ENCODE measurements at regions not wholly inside any gene's neighbourhood (a gene's known extent, or its start where the extent isn't known, plus 50 kb on each side); places are given as distances from the start of the nearest gene placed in this dataset.

DNA sequence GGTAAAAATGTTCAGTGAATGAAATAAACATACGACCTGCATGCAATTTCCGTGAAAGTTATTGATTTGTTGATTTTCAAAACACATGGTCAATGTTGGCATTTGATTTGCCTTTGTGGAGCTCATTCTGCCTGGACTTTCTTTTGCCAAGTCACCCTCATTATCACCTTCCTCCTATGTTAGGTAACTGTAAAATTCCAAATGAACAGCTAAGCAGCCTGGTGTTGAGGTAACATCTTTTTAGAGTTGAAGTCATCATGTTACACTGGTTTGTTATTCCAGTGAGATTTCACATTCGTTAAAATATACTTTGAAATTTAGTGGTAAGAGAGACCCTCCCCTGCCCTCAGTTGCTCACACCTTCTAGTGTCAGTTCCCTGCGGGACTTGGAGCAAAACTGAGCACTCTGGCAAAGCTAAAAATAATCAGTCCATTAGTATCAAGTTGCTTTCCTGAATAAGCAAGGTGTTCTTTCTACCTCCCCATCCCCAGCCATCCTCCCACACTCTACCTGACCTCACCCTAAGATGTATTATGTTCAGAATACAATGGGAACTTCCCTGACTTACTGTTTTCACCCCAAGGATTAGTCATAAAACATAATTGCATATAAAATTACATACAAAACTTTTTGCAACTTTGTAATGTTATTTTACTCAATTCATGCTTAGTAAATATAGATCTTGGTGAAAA is 283.3 kb upstream of the SEMA3A start:
- no peak for DNase-seq (ENCODE audit: extremely low spot score)
- CTCF ChIA-PET = interaction anchor here (0.7 kb wide), 2 partner anchors 291 to 542 kb away, joined by 4 to 6 read pairs; no protein-coding TSS in a partner anchor
- TF ChIP-seq FOXM1 (IDR thresholded peaks at IDR 0.05; ENCODE audit: borderline replicate concordance) (no peak), HDGF (IDR thresholded peaks at IDR 0.05; ENCODE audit: borderline replicate concordance) (no peak)

DNA sequence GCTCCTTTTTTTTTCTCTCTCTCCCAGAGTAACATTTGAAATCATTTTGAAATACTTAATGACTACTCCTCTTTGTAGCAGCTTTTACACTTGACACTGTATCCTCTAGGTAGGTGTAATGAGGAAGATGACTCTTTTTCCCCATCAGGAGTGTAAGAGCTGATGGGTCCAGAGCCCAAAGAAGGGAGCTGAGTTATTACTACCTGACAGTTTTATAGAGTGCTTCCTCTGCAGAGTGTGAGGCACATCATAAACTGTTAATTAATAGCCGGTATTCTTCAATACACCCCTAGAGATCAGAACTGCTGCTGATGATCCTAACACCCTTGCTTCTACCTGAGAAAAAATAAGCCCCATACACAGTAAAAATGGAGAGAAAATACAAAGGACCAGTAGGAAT is 279.8 kb upstream of the SEMA3A start:
- DNase-seq (ENCODE audit: extremely low spot score) = no peak
- TF ChIP-seq SUZ12 (IDR thresholded peaks at IDR 0.05) = no peak
- no peak for TF ChIP-seq CTBP1 (IDR thresholded peaks at IDR 0.05; ENCODE audit: borderline replicate concordance)
- TF ChIP-seq BHLHE40 (IDR thresholded peaks at IDR 0.05; ENCODE audit: borderline replicate concordance) = no peak
- no peak for TF ChIP-seq SP1 (IDR thresholded peaks at IDR 0.05)
- no peak for TF ChIP-seq FOXM1 (IDR thresholded peaks at IDR 0.05; ENCODE audit: borderline replicate concordance)
- no peak for TF ChIP-seq FOXA1 (IDR thresholded peaks at IDR 0.05)
- no peak for TF ChIP-seq NFRKB (IDR thresholded peaks at IDR 0.05)
- TF ChIP-seq ZNF384 (IDR thresholded peaks at IDR 0.05) = no peak
- no peak for TF ChIP-seq FOXK2 (IDR thresholded peaks at IDR 0.05)
- TF ChIP-seq LEF1 (IDR thresholded peaks at IDR 0.05; ENCODE audit: borderline replicate concordance) = no peak
- TF ChIP-seq PKNOX1 (IDR thresholded peaks at IDR 0.05) = no peak
- no peak for TF ChIP-seq L3MBTL2 (conservative IDR thresholded peaks at IDR 0.05)
- TF ChIP-seq HDGF (IDR thresholded peaks at IDR 0.05; ENCODE audit: borderline replicate concordance) = no peak
- TF ChIP-seq ELF4 (IDR thresholded peaks at IDR 0.05) = no peak
- TF ChIP-seq TARDBP (IDR thresholded peaks at IDR 0.05) = no peak
- TF ChIP-seq ARNT (IDR thresholded peaks at IDR 0.05) = no peak
- ChIA-PET CTCF (no interaction called here), POLR2A (no interaction called here)

More for the DNA sequence above, 283.3 kb upstream of the SEMA3A start:
- POLR2A ChIA-PET = no interaction called here

DNA sequence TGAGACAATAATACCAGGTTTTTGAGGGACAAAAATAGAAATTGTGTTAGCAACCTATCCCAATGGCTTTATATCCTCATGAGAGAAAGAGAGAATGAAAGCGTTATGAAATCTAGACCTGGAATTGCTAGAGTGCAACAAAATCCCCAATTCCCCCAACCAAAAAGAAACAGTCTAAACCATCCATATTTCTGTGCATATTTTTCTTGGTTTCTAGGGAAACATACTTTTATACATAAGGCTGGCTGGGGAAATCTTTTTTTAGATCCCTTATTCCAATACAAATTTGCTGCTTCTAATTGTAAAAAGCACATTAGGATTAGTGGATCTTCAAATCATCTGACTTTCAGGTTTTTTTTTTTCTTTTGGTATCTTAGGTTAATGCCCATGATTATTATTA is 277.0 kb upstream of the SEMA3A start:
- no peak for DNase-seq (ENCODE audit: extremely low spot score)
- ChIA-PET CTCF (no interaction called here), POLR2A (no interaction called here)
- TF ChIP-seq L3MBTL2 (conservative IDR thresholded peaks at IDR 0.05) (no peak), FOXM1 (IDR thresholded peaks at IDR 0.05; ENCODE audit: borderline replicate concordance) (no peak), SP1 (IDR thresholded peaks at IDR 0.05) (no peak), CTBP1 (IDR thresholded peaks at IDR 0.05; ENCODE audit: borderline replicate concordance) (no peak), HDGF (IDR thresholded peaks at IDR 0.05; ENCODE audit: borderline replicate concordance) (no peak), ELF4 (IDR thresholded peaks at IDR 0.05) (no peak), ZNF384 (IDR thresholded peaks at IDR 0.05) (no peak), NFRKB (IDR thresholded peaks at IDR 0.05) (no peak), TARDBP (IDR thresholded peaks at IDR 0.05) (no peak), SUZ12 (IDR thresholded peaks at IDR 0.05) (no peak), FOXA1 (IDR thresholded peaks at IDR 0.05) (no peak), BHLHE40 (IDR thresholded peaks at IDR 0.05; ENCODE audit: borderline replicate concordance) (no peak), FOXK2 (IDR thresholded peaks at IDR 0.05) (no peak), PKNOX1 (IDR thresholded peaks at IDR 0.05) (no peak), LEF1 (IDR thresholded peaks at IDR 0.05; ENCODE audit: borderline replicate concordance) (no peak), ARNT (IDR thresholded peaks at IDR 0.05) (no peak)

GRCh38 chr7:84469034-84469433 is 274.4 kb upstream of the SEMA3A start:
- POLR2A ChIA-PET = no interaction called here

GRCh38 chr7:84462259-84462658 is 267.7 kb upstream of the SEMA3A start:
- CTCF ChIA-PET = no interaction called here
- POLR2A ChIA-PET = no interaction called here
- TF ChIP-seq CTBP1 (IDR thresholded peaks at IDR 0.05; ENCODE audit: borderline replicate concordance) (no peak), SP1 (IDR thresholded peaks at IDR 0.05) (no peak), HDGF (IDR thresholded peaks at IDR 0.05; ENCODE audit: borderline replicate concordance) (no peak), BHLHE40 (IDR thresholded peaks at IDR 0.05; ENCODE audit: borderline replicate concordance) (no peak), L3MBTL2 (conservative IDR thresholded peaks at IDR 0.05) (no peak), PKNOX1 (IDR thresholded peaks at IDR 0.05) (no peak), SUZ12 (IDR thresholded peaks at IDR 0.05) (no peak), FOXA1 (IDR thresholded peaks at IDR 0.05) (no peak), ARNT (IDR thresholded peaks at IDR 0.05) (no peak), TARDBP (IDR thresholded peaks at IDR 0.05) (no peak), ZNF384 (IDR thresholded peaks at IDR 0.05) (no peak), ELF4 (IDR thresholded peaks at IDR 0.05) (no peak), FOXM1 (IDR thresholded peaks at IDR 0.05; ENCODE audit: borderline replicate concordance) (no peak), NFRKB (IDR thresholded peaks at IDR 0.05) (no peak), FOXK2 (IDR thresholded peaks at IDR 0.05) (no peak), LEF1 (IDR thresholded peaks at IDR 0.05; ENCODE audit: borderline replicate concordance) (no peak)
- DNase-seq (ENCODE audit: extremely low spot score) = no peak

More at GRCh38 chr7:84469034-84469433, 274.4 kb upstream of the SEMA3A start:
- CTCF ChIA-PET = no interaction called here
- TF ChIP-seq CTBP1 (IDR thresholded peaks at IDR 0.05; ENCODE audit: borderline replicate concordance) (no peak), TARDBP (IDR thresholded peaks at IDR 0.05) (no peak), ARNT (IDR thresholded peaks at IDR 0.05) (no peak), NFRKB (IDR thresholded peaks at IDR 0.05) (no peak), FOXA1 (IDR thresholded peaks at IDR 0.05) (no peak), ZNF384 (IDR thresholded peaks at IDR 0.05) (no peak), SUZ12 (IDR thresholded peaks at IDR 0.05) (no peak)
- no peak for DNase-seq (ENCODE audit: extremely low spot score)

DNA sequence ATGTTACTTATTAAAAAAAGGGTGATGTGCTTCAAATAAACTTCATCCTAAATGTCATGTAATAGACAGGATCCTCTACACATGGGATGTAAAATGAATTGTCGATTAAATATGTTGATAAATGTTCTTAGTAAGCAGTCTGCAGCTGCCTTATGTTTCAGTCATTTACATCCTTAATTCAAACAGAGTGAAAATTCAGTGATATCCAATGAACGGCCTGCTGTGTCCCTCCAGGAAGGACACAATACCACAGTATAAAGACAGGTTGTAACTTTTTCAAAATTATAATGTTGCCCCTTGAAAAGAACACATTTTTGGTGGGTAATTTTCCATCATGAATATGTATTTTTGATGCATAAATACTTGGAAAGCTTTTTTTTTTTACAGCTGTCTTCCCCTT is 266.5 kb upstream of the SEMA3A start:
- TF ChIP-seq PKNOX1 (IDR thresholded peaks at IDR 0.05) (no peak), SP1 (IDR thresholded peaks at IDR 0.05) (no peak), NFRKB (IDR thresholded peaks at IDR 0.05) (no peak), BHLHE40 (IDR thresholded peaks at IDR 0.05; ENCODE audit: borderline replicate concordance) (no peak)
- POLR2A ChIA-PET = no interaction called here
- DNase-seq (ENCODE audit: extremely low spot score) = no peak
- CTCF ChIA-PET = no interaction called here

All from HEK293T (cell line).